Hematopoietic multipotent progenitor cell treated with erythropoietin and hydrocortisone succinate and interleukin-3 and kit ligand, for 17 days (in vitro differentiated cells): ENCODE measurements at regions not wholly inside any gene's neighbourhood (a gene's known extent, or its start where the extent isn't known, plus 50 kb on each side); places are given as distances from the start of the nearest gene placed in this dataset.

Experiments used
- DNase-seq: peaks from one replicate; pipeline ENCODE4 v3.0.0-alpha.2; 2015; ENCODE audit warnings: low spot score

DNA sequence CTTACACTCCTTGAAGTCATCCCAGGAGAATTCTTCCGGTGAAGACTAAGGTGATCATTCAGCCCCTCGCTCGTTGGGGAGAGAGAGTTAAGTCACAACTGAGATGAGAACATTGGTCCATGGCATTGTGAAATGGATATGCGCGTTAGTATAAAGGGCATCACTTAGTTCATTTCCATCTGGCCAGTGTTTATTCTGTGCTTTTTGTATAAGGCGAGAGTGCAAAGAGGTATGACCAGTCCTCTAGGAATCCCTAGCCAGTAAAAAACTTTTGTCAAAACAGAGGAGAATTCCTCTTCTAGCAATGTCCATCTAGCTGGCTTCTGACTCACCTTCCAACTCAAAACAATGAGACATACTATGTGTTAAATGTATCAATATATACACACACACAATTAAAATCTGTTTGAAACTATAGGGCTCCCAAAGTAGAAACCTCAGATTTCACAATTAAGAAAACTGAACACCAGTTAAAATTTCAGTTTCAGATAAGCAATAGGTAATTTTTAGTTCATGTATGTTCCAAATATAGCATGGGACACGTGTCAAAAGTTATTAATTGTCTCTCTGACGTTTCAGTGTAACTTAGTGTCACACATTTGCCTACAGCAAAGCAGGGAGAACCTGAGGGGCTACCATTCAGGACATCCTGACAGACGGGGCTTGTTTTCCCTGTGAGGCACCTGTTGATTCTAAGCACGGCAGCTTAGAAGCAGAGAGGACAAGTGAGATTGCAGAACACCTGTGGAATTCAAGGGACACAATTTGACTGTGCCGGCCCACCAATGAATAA, 158.9 kb downstream of the KLF6 start:
- no peak for DNase-seq

GRCh38 chr10:3624367-3624766, 160.6 kb downstream of the KLF6 start:
- DNase-seq: no peak

- DNase-seq: no peak
Observed at GRCh38 chr10:3623746-3624145, 161.3 kb downstream of the KLF6 start.

- DNase-seq: no peak
Observed at GRCh38 chr10:3622845-3623621, 162.0 kb downstream of the KLF6 start.

- DNase-seq: no peak
Observed at GRCh38 chr10:3622427-3622826, 162.6 kb downstream of the KLF6 start.

GRCh38 chr10:3620818-3621217, 164.2 kb downstream of the KLF6 start:
- DNase-seq: no peak

GRCh38 chr10:3619241-3619640, 165.8 kb downstream of the KLF6 start:
- no peak for DNase-seq

DNA sequence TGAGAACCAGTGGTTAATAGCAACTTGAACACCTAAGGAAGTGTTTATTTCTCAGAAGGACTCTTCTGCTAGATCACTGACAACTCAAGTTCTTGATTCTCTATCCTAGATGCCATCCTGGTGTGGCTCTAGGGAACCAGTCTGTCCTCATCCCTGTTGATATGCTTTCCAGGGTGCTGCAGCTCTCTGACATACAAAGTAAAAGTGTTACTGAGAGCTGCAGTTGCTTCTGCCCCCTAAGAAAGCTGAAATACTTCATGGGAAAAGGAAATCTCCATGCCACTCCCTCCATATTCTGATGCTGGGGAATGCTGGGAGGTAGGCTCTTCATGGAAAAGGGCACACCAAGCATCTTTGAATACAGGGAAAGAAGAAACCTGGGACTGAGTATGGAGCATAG, 168.1 kb downstream of the KLF6 start:
- DNase-seq: no peak

DNA sequence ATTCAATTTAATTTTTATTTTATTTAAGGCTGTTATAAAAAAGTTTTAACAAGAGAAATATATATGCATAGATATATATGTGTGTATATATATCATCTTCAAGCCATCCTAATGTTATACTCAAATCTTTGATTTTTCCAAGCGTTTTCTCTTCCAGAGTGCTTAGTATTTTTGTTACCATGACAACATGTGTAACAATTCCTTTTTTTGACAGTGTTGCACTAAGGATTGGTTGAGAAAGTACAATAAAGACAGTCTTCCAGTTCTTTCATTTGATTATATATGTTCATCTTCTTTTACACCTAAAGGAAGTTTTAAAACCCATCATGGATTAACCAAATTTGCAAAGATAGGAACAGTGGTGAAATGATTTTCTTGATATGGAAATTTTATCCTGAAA, 171.7 kb downstream of the KLF6 start:
- no peak for DNase-seq

- no peak for DNase-seq
Observed at GRCh38 chr10:3612183-3613001, 172.6 kb downstream of the KLF6 start.

- no peak for DNase-seq
Observed at GRCh38 chr10:3606309-3606708, 178.7 kb downstream of the KLF6 start.

- no peak for DNase-seq
Observed at GRCh38 chr10:3605882-3606281, 179.1 kb downstream of the KLF6 start.

DNA sequence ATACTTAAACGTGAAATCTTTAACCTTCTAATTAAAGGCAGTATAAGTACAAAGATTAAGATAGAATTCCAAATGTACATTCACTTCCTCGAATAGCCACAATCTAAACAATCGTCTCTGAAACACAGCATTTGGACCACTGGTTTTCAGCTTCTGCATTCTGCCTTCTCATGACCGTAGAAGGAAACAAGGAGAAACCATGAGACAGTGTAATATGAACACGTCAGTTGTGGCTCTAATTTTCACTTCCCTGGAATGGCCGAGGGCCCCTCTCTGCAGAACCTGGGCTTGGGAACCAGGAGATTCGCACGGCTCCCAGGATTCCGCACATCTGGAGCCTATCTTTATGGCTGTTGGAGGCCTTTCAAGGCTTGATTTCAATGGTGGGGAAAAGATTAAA, 189.3 kb downstream of the KLF6 start:
- DNase-seq: no peak

GRCh38 chr10:3593611-3594010, 191.4 kb downstream of the KLF6 start:
- DNase-seq: no peak

- DNase-seq: no peak
Observed at GRCh38 chr10:3592424-3592823, 192.6 kb downstream of the KLF6 start.

DNA sequence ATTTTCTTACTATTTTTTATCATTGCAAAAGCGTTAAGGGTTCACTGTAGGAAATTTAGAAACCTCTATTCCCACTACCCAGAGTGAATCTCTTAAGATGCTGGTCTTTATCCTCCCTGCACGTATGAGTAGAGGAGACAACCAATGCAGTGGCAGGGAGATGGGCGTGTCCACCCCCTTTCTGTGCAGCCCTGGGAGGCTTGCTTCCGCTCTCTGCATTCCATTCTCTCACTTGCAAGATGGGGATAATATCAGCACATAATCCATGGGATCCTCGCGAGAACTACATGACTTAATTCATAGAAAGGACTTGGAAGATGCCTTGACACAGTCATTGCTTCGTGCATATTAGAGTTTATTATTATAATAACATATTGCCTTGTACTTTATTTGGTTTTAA, 196.2 kb downstream of the KLF6 start:
- DNase-seq: no peak

- DNase-seq: no peak
Observed at GRCh38 chr10:3588346-3588745, 196.7 kb downstream of the KLF6 start.

GRCh38 chr10:3584926-3585784, 199.9 kb downstream of the KLF6 start:
- DNase-seq: no peak

- no peak for DNase-seq
Observed at GRCh38 chr10:3580565-3580964, 204.4 kb downstream of the KLF6 start.

GRCh38 chr10:3579845-3580244, 205.2 kb downstream of the KLF6 start:
- DNase-seq: no peak

DNA sequence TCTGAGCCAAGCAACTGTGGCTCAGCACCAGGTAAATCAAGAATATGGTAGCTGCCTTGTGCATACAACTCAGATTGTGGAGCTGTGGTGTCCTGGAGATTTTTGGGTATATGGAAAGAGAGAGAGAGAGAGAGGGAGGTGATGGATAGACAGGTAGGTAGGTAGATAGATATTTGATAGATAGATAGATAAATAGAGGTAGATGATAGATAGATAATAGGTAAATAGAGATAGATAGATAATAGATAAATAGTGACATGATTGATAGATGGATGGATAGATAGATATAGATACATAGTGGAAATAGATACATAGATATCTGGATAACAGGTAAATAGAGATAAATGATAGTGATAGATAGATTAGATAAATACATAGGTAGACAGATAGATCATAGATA, 206.3 kb downstream of the KLF6 start:
- DNase-seq: no peak

DNA sequence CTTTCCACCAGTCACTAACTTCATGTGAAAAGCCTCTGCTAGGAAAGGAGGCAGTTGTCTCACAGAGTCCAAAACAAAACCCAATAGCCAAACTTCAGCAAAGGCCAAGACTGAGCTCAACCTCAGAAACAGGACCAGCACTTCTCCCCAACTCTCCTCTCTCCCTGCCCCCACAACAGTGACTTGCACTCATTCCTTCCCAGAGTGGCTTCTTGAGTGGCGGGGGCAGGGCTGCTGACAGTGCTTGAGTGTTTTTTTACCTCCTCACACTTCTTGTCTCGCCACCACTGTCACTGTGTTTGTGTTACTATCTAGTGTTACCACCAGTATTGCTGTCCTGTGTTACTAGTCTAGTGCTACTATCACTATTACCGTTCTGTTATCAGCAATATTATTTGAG, 206.8 kb downstream of the KLF6 start:
- no peak for DNase-seq
